Ectodermal cell (in vitro differentiated cells): ENCODE measurements at regions not wholly inside any gene's neighbourhood (a gene's known extent, or its start where the extent isn't known, plus 50 kb on each side); places are given as distances from the start of the nearest gene placed in this dataset.
"Not testable (repeated sequence)": the region's sequence is repeated elsewhere in the genome, so short reads cannot be mapped to it uniquely, and the experiment has no call there.

ENCODE experiments used
- H3K27ac ChIP-seq: 2 replicates; pipeline ENCODE4 v1.7.0; 2013; ENCODE audit warnings: mild to moderate bottlenecking, low read depth, low read length; ENCODE audit not compliant: insufficient read depth, poor library complexity, severe bottlenecking
- H3K27me3 ChIP-seq: 2 replicates; pipeline ENCODE4 v1.7.0; 2013; ENCODE audit warnings: mild to moderate bottlenecking, low read length; ENCODE audit not compliant: insufficient read depth, control insufficient read depth, poor library complexity, severe bottlenecking
- H3K36me3 ChIP-seq: one replicate; pipeline ENCODE4 v1.7.0; 2013; ENCODE audit warnings: low read length; ENCODE audit not compliant: control insufficient read depth, insufficient read depth
- H3K4me1 ChIP-seq: one replicate; pipeline ENCODE4 v1.7.0; 2013; ENCODE audit warnings: low read length; ENCODE audit not compliant: control insufficient read depth, insufficient read depth
- H3K4me3 ChIP-seq: 2 replicates; pipeline ENCODE4 v1.7.0; 2013; ENCODE audit warnings: low read depth, low read length, control low read depth; ENCODE audit not compliant: insufficient read depth
- H3K9me3 ChIP-seq: 2 replicates; pipeline ENCODE4 v1.7.0; 2013; ENCODE audit warnings: mild to moderate bottlenecking, low read length, moderate library complexity; ENCODE audit not compliant: control insufficient read depth
- whole genome bisulfite sequencing, 2 experiments: methylation state at CpG; one replicate each; pipeline ENCODE4 v1.1.7; 2013; ENCODE audit warnings: missing lambda C conversion rate in 2 of 2; 5-methylcytosine and 5-hydroxymethylcytosine counted together

- Histone ChIP-seq H3K9me3 (no peaks in the 10 kb centered on the region), H3K27ac (no peak overlapping the region)
- WGBS, 2 experiments, result 90 to 91% methylated on average over 3 of the region's 3 CpGs
These were observed 113.0 kb upstream of the CHD2 start for GRCh38 chr15:92787116-92787515.

GRCh38 chr15:92788196-92788595, 111.9 kb upstream of the CHD2 start:
- Histone ChIP-seq H3K4me1 (no peaks in the 10 kb centered on the region), H3K27ac (no peak overlapping the region), H3K4me3 (no peak overlapping the region), H3K36me3 (no peaks in the 10 kb centered on the region), H3K9me3 (no peaks in the 10 kb centered on the region), H3K27me3 (no peaks in the 10 kb centered on the region)
- 91 to 97% methylated on average over 5 of the region's 5 CpGs for WGBS, 2 experiments

More at GRCh38 chr15:92787116-92787515, 113.0 kb upstream of the CHD2 start:
- Histone ChIP-seq H3K4me3 (no peak overlapping the region), H3K36me3 (no peaks in the 10 kb centered on the region), H3K27me3 (no peaks in the 10 kb centered on the region), H3K4me1 (no peaks in the 10 kb centered on the region)

- WGBS, 2 experiments, result 95% methylated on average over 15 of the region's 15 CpGs
- not testable (repeated sequence) for H3K36me3 ChIP-seq, H3K27ac ChIP-seq, H3K9me3 ChIP-seq, H3K4me1 ChIP-seq, H3K27me3 ChIP-seq, H3K4me3 ChIP-seq
These were observed 111.3 kb upstream of the CHD2 start for GRCh38 chr15:92788793-92789192.

- no peak overlapping the region for H3K27ac ChIP-seq
- no peaks in the 10 kb centered on the region for H3K4me1 ChIP-seq
- no peaks in the 10 kb centered on the region for H3K27me3 ChIP-seq
- no peak overlapping the region for H3K4me3 ChIP-seq
- WGBS, 2 experiments, result 85 to 89% methylated on average over 1 of the region's 1 CpG
- H3K36me3 ChIP-seq, result no peaks in the 10 kb centered on the region
- no peaks in the 10 kb centered on the region for H3K9me3 ChIP-seq
These were observed 103.9 kb upstream of the CHD2 start for GRCh38 chr15:92796161-92796611.

- H3K4me1 ChIP-seq, result no peaks in the 10 kb centered on the region
- H3K36me3 ChIP-seq, result no peaks in the 10 kb centered on the region
- no peaks in the 10 kb centered on the region for H3K27me3 ChIP-seq
- H3K27ac ChIP-seq, result no peak overlapping the region
- WGBS, 2 experiments, result 84 to 86% methylated on average over 12 of the region's 12 CpGs
- H3K4me3 ChIP-seq, result no peak overlapping the region
- H3K9me3 ChIP-seq, result no peaks in the 10 kb centered on the region
These were observed 102.7 kb upstream of the CHD2 start for GRCh38 chr15:92797168-92798052.

- WGBS, 2 experiments, result 93% methylated on average over 2 of the region's 2 CpGs
- no peaks in the 10 kb centered on the region for H3K36me3 ChIP-seq
- no peaks in the 10 kb centered on the region for H3K9me3 ChIP-seq
- H3K4me3 ChIP-seq, result no peak overlapping the region
- H3K27ac ChIP-seq, result no peak overlapping the region
- no peaks in the 10 kb centered on the region for H3K27me3 ChIP-seq
- H3K4me1 ChIP-seq, result no peaks in the 10 kb centered on the region
These were observed 100.1 kb upstream of the CHD2 start for GRCh38 chr15:92800013-92800412.

- H3K36me3 ChIP-seq, H3K9me3 ChIP-seq, H3K4me1 ChIP-seq, H3K27ac ChIP-seq, H3K27me3 ChIP-seq, H3K4me3 ChIP-seq: not testable (repeated sequence)
- WGBS, 2 experiments, result 90 to 94% methylated on average over 12 of the region's 12 CpGs
These were observed 99.6 kb upstream of the CHD2 start for GRCh38 chr15:92800416-92801055.

- not testable (repeated sequence) for H3K4me3 ChIP-seq, H3K4me1 ChIP-seq, H3K9me3 ChIP-seq, H3K27me3 ChIP-seq, H3K36me3 ChIP-seq, H3K27ac ChIP-seq
- WGBS, 2 experiments, result 93 to 95% methylated on average over 13 of the region's 13 CpGs
These were observed 98.9 kb upstream of the CHD2 start for GRCh38 chr15:92801056-92801773.

- Histone ChIP-seq H3K4me1 (no peaks in the 10 kb centered on the region), H3K4me3 (no peak overlapping the region), H3K27me3 (no peaks in the 10 kb centered on the region), H3K27ac (no peak overlapping the region), H3K9me3 (no peaks in the 10 kb centered on the region), H3K36me3 (no peaks in the 10 kb centered on the region)
- WGBS, 2 experiments, result 93 to 95% methylated on average over 5 of the region's 5 CpGs
These were observed 98.2 kb upstream of the CHD2 start for GRCh38 chr15:92801774-92802464.

GRCh38 chr15:92803536-92803851, 96.6 kb upstream of the CHD2 start:
- no peak overlapping the region for H3K27ac ChIP-seq
- H3K4me1 ChIP-seq, result no peaks in the 10 kb centered on the region
- H3K4me3 ChIP-seq, result no peak overlapping the region
- 83 to 86% methylated on average over 1 of the region's 1 CpG for WGBS, 2 experiments
- H3K9me3 ChIP-seq, result no peaks in the 10 kb centered on the region
- H3K36me3 ChIP-seq, result no peaks in the 10 kb centered on the region
- H3K27me3 ChIP-seq, result no peaks in the 10 kb centered on the region
